GM18526 (cell line): ENCODE measurements at regions not wholly inside any gene's neighbourhood (a gene's known extent, or its start where the extent isn't known, plus 50 kb on each side); places are given as distances from the start of the nearest gene placed in this dataset.

Experiments
- POLR2A ChIP-seq: IDR thresholded peaks from 3 replicates; pipeline ENCODE4 v1.6.1; 2011; ENCODE audit not compliant: insufficient read length; ENCODE audit errors: extremely low read depth

- no peak for TF ChIP-seq POLR2A
Observed at GRCh38 chr7:68684996-68685395, 913.3 kb upstream of the AUTS2 start.

- no peak for TF ChIP-seq POLR2A
Observed at GRCh38 chr7:68688416-68689086, 909.7 kb upstream of the AUTS2 start.

DNA sequence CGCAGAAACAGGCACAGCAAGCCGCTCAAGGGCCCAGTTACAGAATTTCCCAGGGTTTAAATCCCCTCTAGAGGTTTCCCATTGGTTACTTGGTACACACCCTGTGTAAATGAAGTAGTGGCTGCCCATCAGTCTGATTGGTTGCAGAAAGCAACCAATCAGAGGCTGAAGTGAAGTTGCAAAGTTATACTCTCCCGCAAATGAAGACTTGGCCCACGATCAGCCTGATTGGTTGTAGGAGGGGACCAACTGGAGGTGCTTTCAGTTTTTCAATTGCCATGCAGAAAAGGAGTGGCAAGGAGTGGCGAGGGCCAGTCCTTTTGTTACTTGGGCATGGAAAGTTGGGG is 909.2 kb upstream of the AUTS2 start:
- TF ChIP-seq POLR2A: no peak

GRCh38 chr7:68691261-68692216 is 906.7 kb upstream of the AUTS2 start:
- TF ChIP-seq POLR2A: no peak

GRCh38 chr7:68692511-68692910 is 905.8 kb upstream of the AUTS2 start:
- no peak for TF ChIP-seq POLR2A

- TF ChIP-seq POLR2A: no peak
Observed at GRCh38 chr7:68694656-68695055, 903.6 kb upstream of the AUTS2 start.

DNA sequence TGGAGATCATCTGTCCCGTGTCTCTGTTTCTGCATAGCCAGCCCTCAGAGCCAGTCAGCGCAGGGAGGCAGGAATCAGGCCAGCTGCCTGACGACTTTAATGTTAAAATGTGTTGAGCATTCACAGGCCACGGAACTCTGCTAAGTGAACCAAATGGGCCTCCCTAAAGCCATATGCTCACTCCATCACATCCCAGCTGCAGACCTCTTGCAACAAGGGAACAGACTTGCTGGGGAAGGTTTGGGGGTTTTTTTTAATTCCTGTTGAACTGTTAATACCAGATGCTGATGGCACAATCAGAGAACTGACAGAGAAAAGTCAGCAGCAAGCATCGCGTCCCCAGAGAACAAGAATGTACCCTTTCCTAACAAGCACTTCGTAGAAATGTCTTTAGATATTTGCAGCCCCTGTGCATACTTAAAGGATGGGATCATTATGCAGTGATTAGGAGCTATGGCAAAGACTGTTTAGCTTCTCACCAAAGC is 900.4 kb upstream of the AUTS2 start:
- no peak for TF ChIP-seq POLR2A

GRCh38 chr7:68699090-68699711 is 899.1 kb upstream of the AUTS2 start:
- TF ChIP-seq POLR2A: no peak

DNA sequence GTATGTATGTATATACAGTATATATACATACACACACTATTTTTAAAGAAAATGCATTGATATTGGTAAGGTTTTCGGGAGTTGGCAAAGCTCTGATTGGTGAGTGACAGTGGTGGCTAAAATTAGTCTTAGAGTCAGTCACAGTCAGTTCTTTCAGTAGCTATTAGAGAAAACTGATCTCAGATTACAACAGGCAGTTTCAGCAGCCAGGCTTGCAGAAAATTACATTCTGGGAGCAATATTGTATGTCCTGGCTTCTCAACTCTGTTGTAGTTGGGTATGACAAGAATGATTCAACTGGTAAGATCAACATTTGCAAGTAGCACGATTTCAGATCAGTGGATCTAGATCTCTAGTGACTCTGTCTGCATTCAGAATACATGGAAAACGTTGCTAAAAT is 897.9 kb upstream of the AUTS2 start:
- no peak for TF ChIP-seq POLR2A

DNA sequence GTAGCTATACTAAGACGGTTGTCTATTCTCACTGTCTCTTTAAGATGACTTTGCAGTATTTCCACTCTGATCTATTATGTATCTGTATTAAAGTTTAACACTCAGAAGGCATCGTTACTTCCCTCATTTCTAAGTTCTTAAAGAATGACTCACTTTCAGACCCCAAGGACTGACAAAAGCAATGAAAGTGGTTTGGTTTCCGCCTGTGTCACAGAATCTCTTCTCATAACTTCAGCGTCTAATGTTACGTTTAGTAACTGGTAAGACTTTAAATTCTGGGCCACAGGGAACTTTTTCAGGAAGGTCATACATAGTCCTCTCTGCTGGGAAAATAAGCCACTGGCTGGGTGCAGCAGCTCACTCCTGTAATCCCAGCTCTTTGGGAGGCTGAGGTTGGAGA is 892.0 kb upstream of the AUTS2 start:
- no peak for TF ChIP-seq POLR2A

DNA sequence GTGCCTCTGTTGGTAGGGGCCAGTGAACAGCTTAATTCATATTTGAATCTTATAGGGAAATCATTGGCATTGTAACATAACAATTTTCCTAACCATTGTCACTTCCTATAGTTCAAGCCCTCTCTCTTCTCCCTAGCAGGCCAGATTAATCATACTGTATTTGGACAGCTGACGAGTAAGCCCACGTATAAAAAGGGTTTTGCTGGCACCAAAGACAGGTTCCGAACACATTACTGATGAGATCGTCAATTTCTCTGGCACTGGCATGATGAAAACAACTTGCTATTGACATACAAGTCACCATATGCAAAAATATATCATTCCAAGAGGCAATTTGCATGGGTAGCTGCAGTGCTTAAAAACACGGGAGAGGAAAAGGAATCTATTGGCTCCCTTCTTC is 891.1 kb upstream of the AUTS2 start:
- TF ChIP-seq POLR2A: no peak

GRCh38 chr7:68707958-68708357 is 890.3 kb upstream of the AUTS2 start:
- no peak for TF ChIP-seq POLR2A

DNA sequence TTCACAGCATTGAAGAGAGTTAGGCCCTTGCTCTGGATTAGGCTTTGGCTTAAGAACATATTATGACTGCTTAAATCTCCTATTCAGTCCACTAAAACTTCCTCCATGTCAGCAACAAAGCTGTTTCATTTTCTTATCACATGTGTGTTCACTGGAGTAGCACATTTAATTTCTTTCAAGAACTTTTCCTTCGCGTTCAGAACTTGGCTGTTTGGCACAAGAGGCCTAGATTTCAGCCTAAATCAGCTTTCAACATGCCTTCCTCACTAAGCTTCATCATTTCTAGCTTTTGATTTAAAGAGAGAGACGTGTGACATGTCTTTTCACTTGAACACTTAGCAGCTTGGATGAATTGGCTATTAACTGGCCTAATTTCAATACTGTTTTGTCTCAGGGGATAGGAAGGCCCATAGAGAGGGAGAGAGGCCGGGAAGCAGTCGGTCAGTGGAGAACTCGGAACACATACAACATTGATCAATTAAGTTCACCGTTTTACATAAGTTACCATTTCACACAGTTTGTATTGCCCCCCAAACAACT is 885.2 kb upstream of the AUTS2 start:
- no peak for TF ChIP-seq POLR2A

DNA sequence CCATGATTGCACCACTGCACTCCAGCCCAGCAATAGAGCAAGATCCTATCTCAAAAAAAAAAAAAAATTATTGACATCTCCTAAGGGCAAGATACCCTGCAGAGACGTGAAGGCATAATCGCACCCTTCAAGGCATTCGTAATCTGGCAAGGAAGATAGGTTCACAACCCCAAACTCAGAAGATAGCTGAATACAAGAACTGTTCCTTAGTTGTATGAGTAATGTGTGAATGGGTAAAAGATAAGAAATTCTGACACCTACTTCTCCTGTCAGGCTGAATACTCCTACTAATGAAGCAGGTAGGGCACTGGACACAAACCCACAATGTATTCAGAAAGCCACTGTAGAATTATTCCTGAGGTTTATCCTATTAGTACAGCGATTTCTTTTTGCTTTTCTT is 882.4 kb upstream of the AUTS2 start:
- TF ChIP-seq POLR2A: no peak

GRCh38 chr7:68717176-68717575 is 881.1 kb upstream of the AUTS2 start:
- no peak for TF ChIP-seq POLR2A
